AG08395 (cell line): ENCODE measurements at regions not wholly inside any gene's neighbourhood (a gene's known extent, or its start where the extent isn't known, plus 50 kb on each side); places are given as distances from the start of the nearest gene placed in this dataset.

ENCODE experiments used
- DNase-seq: peaks from one replicate; pipeline ENCODE4 v3.0.0; 2012; ENCODE audit warnings: mixed read lengths, low spot score

- no peak for DNase-seq
Measured at GRCh38 chr18:28602391-28602790, 425.5 kb upstream of the CDH2 start.

- no peak for DNase-seq
Measured at GRCh38 chr18:28594034-28594433, 417.1 kb upstream of the CDH2 start.

GRCh38 chr18:28588884-28589549, 412.1 kb upstream of the CDH2 start:
- DNase-seq, result no peak

- DNase-seq, result peak; percentile 17
Measured at GRCh38 chr18:28584731-28585130, 407.8 kb upstream of the CDH2 start.

- no peak for DNase-seq
Measured at GRCh38 chr18:28582724-28583123, 405.8 kb upstream of the CDH2 start.

GRCh38 chr18:28581521-28582071, 404.7 kb upstream of the CDH2 start:
- DNase-seq, result no peak

- DNase-seq, result no peak
Measured at GRCh38 chr18:28576941-28577340, 400.0 kb upstream of the CDH2 start.

GRCh38 chr18:28575123-28575522, 398.2 kb upstream of the CDH2 start:
- no peak for DNase-seq

GRCh38 chr18:28574175-28574574, 397.2 kb upstream of the CDH2 start:
- no peak for DNase-seq

GRCh38 chr18:28571929-28572328, 395.0 kb upstream of the CDH2 start:
- DNase-seq, result no peak

GRCh38 chr18:28560331-28560730, 383.4 kb upstream of the CDH2 start:
- DNase-seq, result no peak

GRCh38 chr18:28559511-28559910, 382.6 kb upstream of the CDH2 start:
- no peak for DNase-seq

GRCh38 chr18:28541934-28542333, 365.0 kb upstream of the CDH2 start:
- no peak for DNase-seq

GRCh38 chr18:28541276-28541930, 364.5 kb upstream of the CDH2 start:
- DNase-seq, result no peak

- no peak for DNase-seq
Measured at GRCh38 chr18:28529644-28530043, 352.7 kb upstream of the CDH2 start.

GRCh38 chr18:28526196-28526595, 349.3 kb upstream of the CDH2 start:
- DNase-seq, result no peak

GRCh38 chr18:28523758-28524475, 347.0 kb upstream of the CDH2 start:
- no peak for DNase-seq

GRCh38 chr18:28522236-28522635, 345.3 kb upstream of the CDH2 start:
- no peak for DNase-seq

GRCh38 chr18:28519997-28520396, 343.1 kb upstream of the CDH2 start:
- no peak for DNase-seq

GRCh38 chr18:28514699-28515098, 337.8 kb upstream of the CDH2 start:
- no peak for DNase-seq

- no peak for DNase-seq
Measured at GRCh38 chr18:28512357-28512756, 335.4 kb upstream of the CDH2 start.

- DNase-seq, result no peak
Measured at GRCh38 chr18:28511413-28511821, 334.5 kb upstream of the CDH2 start.

GRCh38 chr18:28510210-28510609, 333.3 kb upstream of the CDH2 start:
- DNase-seq, result no peak
